ENCODE measurements at regions not wholly inside any gene's neighbourhood (a gene's known extent, or its start where the extent isn't known, plus 50 kb on each side); places are given as distances from the start of the nearest gene placed in this dataset.
"Not testable (repeated sequence)": the region's sequence is repeated elsewhere in the genome, so short reads cannot be mapped to it uniquely, and the experiment has no call there.

DNA sequence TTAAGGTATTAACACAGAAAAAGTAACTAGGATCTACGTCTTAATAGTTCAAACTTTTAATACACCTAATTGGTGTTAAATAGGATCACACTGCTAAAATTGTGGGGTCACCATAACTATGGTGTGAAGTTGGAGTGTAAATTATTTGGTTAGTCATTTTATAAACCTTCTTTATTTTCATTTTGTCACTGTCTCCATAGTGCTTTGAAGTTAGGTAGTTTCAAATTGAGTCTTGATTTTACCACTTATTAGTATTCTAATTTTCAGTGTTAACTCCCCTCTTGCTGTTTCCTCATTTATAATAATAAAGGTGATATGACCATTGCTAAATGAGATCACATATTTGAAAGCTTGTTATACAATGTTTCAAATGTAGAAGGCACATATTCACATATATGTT lies 738.1 kb upstream of the CHRM3 start:
- no peak for DNase-seq (ENCODE audit: low spot score)

- DNase-seq (ENCODE audit: low spot score), result peak; percentile 93
These were observed 738.5 kb upstream of the CHRM3 start for GRCh38 chr1:238647877-238648276.

- DNase-seq (ENCODE audit: low spot score), result no peak
These were observed 744.1 kb upstream of the CHRM3 start for GRCh38 chr1:238642231-238642630.

DNA sequence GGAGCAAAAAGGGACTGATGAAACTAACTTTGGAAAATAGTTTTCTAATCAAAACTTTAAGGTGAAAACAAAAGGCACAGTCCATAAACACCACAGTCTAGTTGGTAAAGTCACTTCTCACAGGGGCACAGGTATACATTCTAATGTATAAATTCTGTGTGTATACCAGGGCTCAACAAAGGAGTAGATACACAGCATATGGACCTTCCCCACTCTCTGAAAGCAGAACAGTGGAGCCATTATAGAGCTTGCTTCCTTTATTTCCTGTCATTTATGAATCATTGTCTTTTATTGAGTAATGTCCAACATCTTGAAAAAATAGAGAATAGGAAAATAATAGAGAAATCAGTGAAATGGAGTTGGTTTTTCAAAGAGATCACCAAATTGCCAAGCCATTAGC lies 746.5 kb upstream of the CHRM3 start:
- DNase-seq (ENCODE audit: low spot score), result no peak

GRCh38 chr1:238628110-238628509 lies 737.4 kb upstream of the ZP4 start:
- no peak for DNase-seq (ENCODE audit: low spot score)

- DNase-seq (ENCODE audit: low spot score), result no peak
These were observed 734.1 kb upstream of the ZP4 start for GRCh38 chr1:238624776-238625175.

- no peak for DNase-seq (ENCODE audit: low spot score)
These were observed 730.7 kb upstream of the ZP4 start for GRCh38 chr1:238621405-238621804.

GRCh38 chr1:238619652-238620051 lies 728.9 kb upstream of the ZP4 start:
- no peak for DNase-seq (ENCODE audit: low spot score)

GRCh38 chr1:238611406-238611805 lies 720.7 kb upstream of the ZP4 start:
- DNase-seq (ENCODE audit: low spot score), result no peak

DNA sequence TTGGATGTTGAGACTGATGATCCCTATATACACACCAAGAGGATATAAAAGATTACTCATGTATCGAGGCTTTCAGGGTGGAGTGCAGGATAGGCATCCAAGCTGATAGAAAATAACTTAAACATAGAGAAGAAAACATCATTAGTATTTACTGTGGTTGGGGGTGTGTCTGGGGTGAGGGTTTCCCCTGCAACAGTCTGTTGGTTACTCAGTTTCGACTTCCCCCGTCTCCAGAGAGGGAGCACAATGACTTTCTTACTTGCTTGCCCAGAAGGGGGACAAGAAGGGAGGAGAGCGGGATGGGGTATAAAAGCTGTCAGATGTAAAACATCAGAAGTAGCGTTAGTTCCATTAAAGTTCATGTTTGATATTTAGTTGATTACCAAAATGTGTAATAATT lies 717.4 kb upstream of the ZP4 start:
- DNase-seq (ENCODE audit: low spot score), result no peak

DNA sequence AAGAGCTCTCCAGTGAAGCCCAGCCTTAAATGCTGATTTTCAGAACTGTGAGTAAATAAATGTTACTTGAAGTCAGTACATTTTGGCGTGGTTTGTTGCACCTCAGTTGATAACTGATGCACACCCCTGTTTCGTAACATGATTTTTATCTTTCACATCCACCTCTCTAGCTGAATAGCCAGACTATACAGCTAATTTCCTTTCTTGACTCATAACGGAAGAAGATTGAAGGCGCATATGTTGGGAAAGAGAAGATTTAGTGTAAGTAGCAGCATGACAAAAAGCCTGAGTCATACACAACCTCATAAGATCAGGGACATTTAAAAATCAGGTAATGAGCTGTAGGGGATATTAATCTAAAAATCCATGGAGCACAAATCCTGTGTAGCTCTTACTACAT lies 716.2 kb upstream of the ZP4 start:
- DNase-seq (ENCODE audit: low spot score), result peak; percentile 58

DNA sequence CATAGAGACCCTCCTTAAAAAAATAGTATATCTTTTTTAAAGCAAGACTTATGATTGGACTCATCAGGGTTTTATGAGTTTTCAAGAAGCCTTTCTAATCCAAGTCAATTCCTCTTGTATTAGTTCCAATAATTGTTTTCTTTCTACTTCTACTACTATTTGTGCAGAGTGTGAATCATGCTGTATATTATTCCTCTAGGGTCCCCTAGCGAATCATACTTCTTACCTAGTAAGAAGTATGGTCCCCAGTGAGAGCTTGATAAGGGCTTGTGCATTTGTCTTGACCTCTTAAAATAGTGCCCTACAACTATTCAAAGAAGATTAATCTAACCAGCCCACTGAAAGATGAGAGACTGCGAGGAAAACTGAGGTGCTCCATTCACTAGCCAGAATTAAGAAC lies 715.7 kb upstream of the ZP4 start:
- DNase-seq (ENCODE audit: low spot score), result no peak

- no peak for DNase-seq (ENCODE audit: low spot score)
These were observed 713.6 kb upstream of the ZP4 start for GRCh38 chr1:238604357-238604756.

DNA sequence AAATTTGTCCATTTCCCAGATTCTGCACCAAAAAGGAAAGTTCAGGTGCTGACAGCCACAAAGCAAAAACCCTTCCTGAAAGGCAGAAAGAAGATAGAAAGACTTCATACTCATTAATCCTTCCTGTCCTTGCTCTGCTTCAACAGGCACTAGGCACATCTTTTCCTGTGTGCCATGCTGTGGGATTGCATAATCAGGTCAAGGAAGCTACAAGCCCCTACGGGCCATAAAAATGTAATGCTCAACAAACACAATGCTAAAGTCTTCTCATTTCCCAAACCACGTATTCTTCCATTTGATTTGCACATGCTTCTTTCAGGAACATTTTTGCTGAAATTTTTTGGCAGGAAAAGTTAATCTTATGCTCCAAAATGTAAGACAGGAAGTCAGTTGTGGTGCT lies 710.9 kb upstream of the ZP4 start:
- DNase-seq (ENCODE audit: low spot score), result not testable (repeated sequence)

DNA sequence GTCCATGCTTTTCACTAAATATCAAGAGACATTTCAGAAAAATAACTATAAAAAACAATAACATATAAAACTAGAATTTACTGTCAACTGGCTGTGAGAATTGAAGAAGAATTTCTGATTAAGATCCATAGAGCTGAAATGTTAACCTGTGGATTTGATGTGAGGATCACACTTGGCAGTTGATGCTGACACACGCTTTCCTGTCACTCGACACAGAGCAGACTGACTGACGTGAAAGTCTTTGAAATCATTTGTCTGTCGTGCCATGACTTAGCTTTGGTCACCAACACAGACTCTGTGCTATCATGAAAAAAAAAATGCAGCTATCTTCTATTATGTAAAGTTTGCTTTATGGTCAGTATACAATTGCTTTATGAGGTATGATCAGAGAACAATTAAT lies 706.0 kb upstream of the ZP4 start:
- no peak for DNase-seq (ENCODE audit: low spot score)

DNA sequence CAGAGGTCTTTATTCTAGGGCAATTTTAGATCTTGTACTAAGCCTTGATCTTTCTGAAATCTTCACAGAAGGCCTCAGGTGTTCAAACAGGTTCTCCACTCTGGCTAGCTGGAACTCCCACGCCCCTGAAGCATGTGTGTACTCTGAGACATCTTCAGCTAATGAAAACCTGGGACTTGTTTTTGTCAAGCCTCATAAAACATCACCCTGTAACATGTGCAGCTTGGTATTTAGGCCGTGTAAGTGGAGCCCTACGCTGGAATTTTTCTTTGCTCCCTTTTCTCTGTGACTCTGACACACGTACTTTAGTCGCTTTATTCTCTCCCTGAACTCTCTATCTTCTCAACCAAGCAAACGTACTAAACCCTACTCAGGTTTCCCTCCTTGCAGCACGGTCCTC lies 701.9 kb upstream of the ZP4 start:
- no peak for DNase-seq (ENCODE audit: low spot score)

DNA sequence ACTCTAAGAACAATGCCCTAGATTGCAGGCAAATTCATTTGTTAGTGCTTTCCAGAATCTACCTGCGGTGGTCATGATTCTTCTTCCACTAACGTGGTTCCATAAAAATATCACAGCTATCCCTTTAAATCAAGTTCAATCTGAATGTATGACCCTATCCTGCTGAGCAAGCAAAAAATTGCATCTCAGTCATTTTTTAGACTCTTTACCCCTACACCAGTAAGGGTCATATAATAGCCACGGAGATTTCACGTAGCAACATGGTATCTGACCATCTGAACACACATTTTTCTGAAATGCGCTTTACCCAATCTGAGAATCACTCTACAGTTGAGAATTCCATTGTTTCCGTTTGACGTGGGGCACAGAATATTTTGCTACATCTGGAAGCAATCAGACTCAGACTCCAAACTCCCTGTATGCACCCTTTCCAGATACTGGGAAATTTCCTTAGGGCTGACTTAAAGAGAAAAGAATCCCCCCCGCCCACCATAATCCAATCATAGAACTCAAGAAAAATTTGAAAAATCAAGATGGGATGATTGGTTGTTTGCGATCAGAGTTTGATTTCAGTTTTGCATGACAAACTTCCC lies 699.2 kb upstream of the ZP4 start:
- DNase-seq (ENCODE audit: low spot score), result no peak

DNA sequence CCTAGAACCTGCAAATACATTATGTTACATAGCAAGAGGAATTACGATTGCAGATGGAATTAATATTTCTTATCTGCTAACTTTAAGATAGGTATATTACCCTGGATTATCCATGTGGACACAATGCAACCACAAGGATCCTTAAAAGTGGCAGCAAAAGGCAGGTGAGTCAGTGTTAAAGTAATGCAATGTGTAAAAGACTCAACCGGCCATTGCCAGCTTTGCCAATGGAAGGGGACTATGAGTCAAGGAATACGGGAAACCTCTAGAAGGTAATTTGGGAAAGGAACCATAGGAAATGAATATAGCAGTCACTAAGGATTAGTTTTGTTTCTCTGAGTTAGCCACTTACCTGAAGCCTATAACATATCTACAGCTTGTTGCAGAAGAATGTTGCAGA lies 692.1 kb upstream of the ZP4 start:
- DNase-seq (ENCODE audit: low spot score), result no peak

DNA sequence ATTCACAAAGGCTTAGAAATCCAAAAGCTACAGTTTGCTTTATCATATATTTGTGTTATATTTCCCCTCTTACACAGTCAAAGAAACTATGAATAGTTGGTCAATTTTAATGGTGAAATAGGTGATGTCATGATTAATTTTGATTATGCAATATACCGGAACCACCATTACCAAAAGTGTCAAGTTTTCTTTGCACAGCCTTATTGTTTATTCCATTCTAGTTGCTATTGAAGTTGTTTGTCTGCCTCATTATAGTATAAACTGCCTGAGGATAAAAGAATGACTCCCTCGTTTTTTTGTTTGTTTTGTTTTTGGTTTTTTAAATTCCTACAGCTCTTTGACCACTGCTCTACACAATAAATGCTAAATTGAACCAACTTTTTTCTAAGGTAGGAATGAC lies 690.6 kb upstream of the ZP4 start:
- no peak for DNase-seq (ENCODE audit: low spot score)

DNA sequence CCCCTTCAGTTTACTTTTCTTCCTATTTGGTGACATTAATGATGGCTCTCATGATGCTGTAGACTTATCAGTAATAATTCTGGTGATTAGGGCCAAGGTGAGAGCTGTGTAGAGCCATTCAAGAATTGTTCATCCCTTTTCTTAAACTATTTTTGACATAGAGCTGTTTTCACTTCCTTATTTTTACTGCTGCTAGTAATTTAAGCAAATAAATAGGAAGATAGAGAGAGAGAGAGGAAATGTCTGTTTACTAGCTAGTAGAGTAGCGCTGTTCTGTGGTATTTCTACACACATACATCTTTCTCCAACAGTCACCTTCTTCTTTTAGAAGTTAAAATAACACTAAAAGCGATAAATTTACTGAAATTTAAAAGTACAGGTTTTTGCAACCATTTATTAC lies 678.0 kb upstream of the ZP4 start:
- DNase-seq (ENCODE audit: low spot score), result no peak

DNA sequence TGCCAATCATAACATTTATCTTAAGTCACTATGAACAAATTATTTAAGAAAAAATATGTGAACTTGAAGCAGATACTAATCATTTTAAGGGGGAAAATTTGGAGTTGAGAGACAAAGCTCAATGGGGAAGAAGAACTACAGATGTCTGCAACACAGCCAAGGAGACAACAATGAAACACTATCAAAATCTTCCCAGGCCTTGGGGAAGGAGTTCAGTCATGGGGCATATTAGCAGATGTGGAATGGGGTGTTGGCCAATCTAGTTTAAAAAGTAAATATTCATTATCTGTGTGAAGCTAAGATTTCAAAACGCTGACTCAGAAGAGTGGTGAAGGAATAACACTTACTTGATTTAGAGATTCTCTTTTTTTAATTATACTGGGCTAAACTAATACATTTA lies 671.6 kb upstream of the ZP4 start:
- no peak for DNase-seq (ENCODE audit: low spot score)

GRCh38 chr1:238558746-238559145 lies 668.0 kb upstream of the ZP4 start:
- DNase-seq (ENCODE audit: low spot score), result no peak

DNA sequence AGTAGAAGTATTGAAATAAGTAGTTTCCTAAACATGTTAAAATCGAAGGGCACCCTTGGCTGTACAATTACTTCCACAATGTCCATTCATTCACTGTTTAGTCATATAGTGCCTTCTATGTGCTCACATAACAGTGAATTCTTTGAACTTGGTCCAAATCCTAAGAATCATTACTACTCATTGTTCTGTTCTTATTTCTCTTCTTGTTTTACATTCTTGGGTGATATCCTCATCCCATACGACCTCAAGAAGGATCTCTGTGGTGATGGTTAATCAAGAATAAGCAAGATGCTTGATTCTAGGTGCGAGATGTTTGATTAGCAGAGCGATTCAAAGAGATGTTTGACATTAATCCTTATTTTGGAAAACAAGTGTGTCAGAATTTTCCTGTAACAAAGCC lies 667.4 kb upstream of the ZP4 start:
- DNase-seq (ENCODE audit: low spot score), result peak; percentile 68

DNA sequence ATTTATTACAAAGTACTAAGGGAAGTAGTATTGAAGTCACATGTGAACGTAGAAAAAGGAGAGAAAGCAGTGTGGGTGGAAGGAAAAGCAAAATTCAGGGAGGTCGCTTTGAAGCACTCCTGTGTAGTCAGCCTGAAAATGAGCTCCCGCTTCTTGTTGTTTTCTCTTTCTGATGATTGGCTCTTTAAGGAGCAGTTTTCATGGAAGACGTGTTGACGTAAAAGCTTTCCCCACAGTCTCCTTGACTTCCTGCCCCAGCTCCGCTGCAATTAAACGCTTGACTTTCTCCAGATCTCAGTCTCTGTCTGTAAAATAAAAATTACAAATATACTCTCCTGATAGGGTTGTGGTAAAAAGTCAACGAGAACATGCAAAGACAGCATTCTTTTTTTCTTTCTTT lies 661.5 kb upstream of the ZP4 start:
- DNase-seq (ENCODE audit: low spot score), result no peak

- DNase-seq (ENCODE audit: low spot score), result no peak
These were observed 658.4 kb upstream of the ZP4 start for GRCh38 chr1:238549137-238549536.

All from COLO829 (cell line).